ENCODE measurements at regions not wholly inside any gene's neighbourhood (a gene's known extent, or its start where the extent isn't known, plus 50 kb on each side); places are given as distances from the start of the nearest gene placed in this dataset.

- TF ChIP-seq, protein P1, sequence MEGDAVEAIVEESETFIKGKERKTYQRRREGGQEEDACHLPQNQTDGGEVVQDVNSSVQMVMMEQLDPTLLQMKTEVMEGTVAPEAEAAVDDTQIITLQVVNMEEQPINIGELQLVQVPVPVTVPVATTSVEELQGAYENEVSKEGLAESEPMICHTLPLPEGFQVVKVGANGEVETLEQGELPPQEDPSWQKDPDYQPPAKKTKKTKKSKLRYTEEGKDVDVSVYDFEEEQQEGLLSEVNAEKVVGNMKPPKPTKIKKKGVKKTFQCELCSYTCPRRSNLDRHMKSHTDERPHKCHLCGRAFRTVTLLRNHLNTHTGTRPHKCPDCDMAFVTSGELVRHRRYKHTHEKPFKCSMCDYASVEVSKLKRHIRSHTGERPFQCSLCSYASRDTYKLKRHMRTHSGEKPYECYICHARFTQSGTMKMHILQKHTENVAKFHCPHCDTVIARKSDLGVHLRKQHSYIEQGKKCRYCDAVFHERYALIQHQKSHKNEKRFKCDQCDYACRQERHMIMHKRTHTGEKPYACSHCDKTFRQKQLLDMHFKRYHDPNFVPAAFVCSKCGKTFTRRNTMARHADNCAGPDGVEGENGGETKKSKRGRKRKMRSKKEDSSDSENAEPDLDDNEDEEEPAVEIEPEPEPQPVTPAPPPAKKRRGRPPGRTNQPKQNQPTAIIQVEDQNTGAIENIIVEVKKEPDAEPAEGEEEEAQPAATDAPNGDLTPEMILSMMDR (IDR thresholded peaks at IDR 0.05; ENCODE audit: low read depth, low read length) = no peak
- no peak for DNase-seq (ENCODE audit: low read depth, low spot score)
- Histone ChIP-seq H3K9me3 (ENCODE audit: control insufficient read depth, insufficient read depth, low read length) (peaks cover 30% of the 10 kb centered on the region), H3K27ac (ENCODE audit: low read depth, low read length) (no peak overlapping the region), H3K27me3 (ENCODE audit: control insufficient read depth, insufficient read depth, low read length) (no peaks in the 10 kb centered on the region), H3K4me3 (ENCODE audit: low read depth, low read length) (no peak overlapping the region)
- ChIA-PET POLR2A (no interaction called here), CTCF (no interaction called here)
Measured at GRCh38 chr2:129748653-129749052, 230.8 kb upstream of the RAB6C start.

DNA sequence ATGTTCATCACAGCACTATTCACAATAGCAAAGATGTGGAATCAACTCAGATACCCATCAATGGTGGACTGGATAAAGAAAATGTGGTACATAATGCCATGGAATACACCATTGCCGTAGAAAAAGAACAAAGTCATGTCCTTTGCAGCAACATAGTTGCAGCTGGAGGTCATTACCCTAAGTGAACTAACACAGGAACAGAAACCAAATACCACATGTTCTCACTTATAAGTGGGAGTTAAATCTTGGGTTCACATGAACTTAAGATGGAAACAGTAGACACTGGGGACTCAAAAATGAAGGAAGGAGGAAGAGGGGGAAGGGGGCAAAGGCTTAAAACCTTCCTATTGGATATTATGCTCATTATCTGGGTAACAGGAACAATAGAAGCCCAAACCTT is 228.1 kb upstream of the RAB6C start:
- peaks cover 36% of the 10 kb centered on the region for H3K9me3 ChIP-seq (ENCODE audit: control insufficient read depth, insufficient read depth, low read length)
- TF ChIP-seq, protein P1 (IDR thresholded peaks at IDR 0.05; ENCODE audit: low read depth, low read length) = no peak
- no peak for DNase-seq (ENCODE audit: low read depth, low spot score)
- H3K4me3 ChIP-seq (ENCODE audit: low read depth, low read length) = no peak overlapping the region
- CTCF ChIA-PET = no interaction called here
- no peaks in the 10 kb centered on the region for H3K27me3 ChIP-seq (ENCODE audit: control insufficient read depth, insufficient read depth, low read length)
- no peak overlapping the region for H3K27ac ChIP-seq (ENCODE audit: low read depth, low read length)
- POLR2A ChIA-PET = no interaction called here

GRCh38 chr2:129752176-129752575 is 227.3 kb upstream of the RAB6C start:
- TF ChIP-seq, protein P1 (IDR thresholded peaks at IDR 0.05; ENCODE audit: low read depth, low read length) = no peak
- no peak overlapping the region for H3K4me3 ChIP-seq (ENCODE audit: low read depth, low read length)
- ChIA-PET CTCF (no interaction called here), POLR2A (no interaction called here)
- no peak overlapping the region for H3K27ac ChIP-seq (ENCODE audit: low read depth, low read length)
- no peaks in the 10 kb centered on the region for H3K27me3 ChIP-seq (ENCODE audit: control insufficient read depth, insufficient read depth, low read length)
- peaks cover 37% of the 10 kb centered on the region for H3K9me3 ChIP-seq (ENCODE audit: control insufficient read depth, insufficient read depth, low read length)
- no peak for DNase-seq (ENCODE audit: low read depth, low spot score)

GRCh38 chr2:129752686-129753085 is 226.8 kb upstream of the RAB6C start:
- H3K4me3 ChIP-seq (ENCODE audit: low read depth, low read length) = no peak overlapping the region
- ChIA-PET CTCF (no interaction called here), POLR2A (no interaction called here)
- no peak overlapping the region for H3K27ac ChIP-seq (ENCODE audit: low read depth, low read length)
- H3K9me3 ChIP-seq (ENCODE audit: control insufficient read depth, insufficient read depth, low read length) = peaks cover 37% of the 10 kb centered on the region
- TF ChIP-seq, protein P1 (IDR thresholded peaks at IDR 0.05; ENCODE audit: low read depth, low read length) = no peak
- no peaks in the 10 kb centered on the region for H3K27me3 ChIP-seq (ENCODE audit: control insufficient read depth, insufficient read depth, low read length)
- DNase-seq (ENCODE audit: low read depth, low spot score) = no peak

GRCh38 chr2:129753261-129753660 is 226.2 kb upstream of the RAB6C start:
- Histone ChIP-seq H3K9me3 (ENCODE audit: control insufficient read depth, insufficient read depth, low read length) (peaks cover 34% of the 10 kb centered on the region), H3K27ac (ENCODE audit: low read depth, low read length) (no peak overlapping the region), H3K27me3 (ENCODE audit: control insufficient read depth, insufficient read depth, low read length) (no peaks in the 10 kb centered on the region), H3K4me3 (ENCODE audit: low read depth, low read length) (no peak overlapping the region)
- ChIA-PET POLR2A (no interaction called here), CTCF (no interaction called here)
- TF ChIP-seq, protein P1 (IDR thresholded peaks at IDR 0.05; ENCODE audit: low read depth, low read length) = no peak
- DNase-seq (ENCODE audit: low read depth, low spot score) = no peak

Data from AG04450 (cell line).